ENCODE measurements at regions not wholly inside any gene's neighbourhood (a gene's known extent, or its start where the extent isn't known, plus 50 kb on each side); places are given as distances from the start of the nearest gene placed in this dataset.

DNA sequence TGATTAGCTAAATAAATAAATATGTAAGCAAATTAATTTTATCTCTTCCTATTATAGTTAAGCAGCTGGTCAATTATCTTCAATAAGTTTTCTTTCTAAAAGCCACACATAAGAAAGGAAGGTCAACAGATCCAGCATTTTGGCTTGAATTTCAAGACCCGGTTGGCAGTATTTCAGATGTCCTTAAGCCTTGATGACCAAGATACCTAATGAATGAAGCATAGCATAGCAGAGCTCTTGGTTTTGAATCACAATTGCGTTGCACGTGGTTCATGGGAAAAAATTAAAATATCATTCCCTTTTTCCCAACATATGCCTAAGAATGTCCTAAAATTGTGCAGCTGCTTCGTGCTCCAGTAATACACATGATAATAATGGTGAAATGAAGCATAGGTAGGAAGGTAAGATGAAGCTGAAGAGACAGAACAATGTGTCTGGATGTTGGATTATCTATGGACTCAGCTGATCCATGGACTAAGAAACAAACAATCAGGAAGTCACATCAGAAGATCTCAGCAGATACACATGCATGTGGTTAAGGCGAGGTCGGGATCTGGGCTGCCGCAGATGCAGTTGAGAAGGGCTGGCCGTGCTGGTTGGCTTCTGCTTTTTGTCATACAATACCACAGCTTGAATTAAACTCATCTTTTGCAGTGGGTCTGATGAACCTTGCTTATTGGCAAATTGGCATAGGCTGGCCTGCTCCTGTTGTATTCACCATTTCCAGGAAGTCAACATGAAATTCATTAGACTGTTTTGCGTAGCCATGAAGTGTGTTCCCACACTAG, 284.9 kb upstream of the RUNX1 start:
- TF ChIP-seq GATA1 (IDR thresholded peaks at IDR 0.05; ENCODE audit: low read depth, low read length) (no peak), POLR2A (IDR thresholded peaks at IDR 0.05; ENCODE audit: low read length) (no peak)
- DNase-seq = peak; percentile 12 to 46

DNA sequence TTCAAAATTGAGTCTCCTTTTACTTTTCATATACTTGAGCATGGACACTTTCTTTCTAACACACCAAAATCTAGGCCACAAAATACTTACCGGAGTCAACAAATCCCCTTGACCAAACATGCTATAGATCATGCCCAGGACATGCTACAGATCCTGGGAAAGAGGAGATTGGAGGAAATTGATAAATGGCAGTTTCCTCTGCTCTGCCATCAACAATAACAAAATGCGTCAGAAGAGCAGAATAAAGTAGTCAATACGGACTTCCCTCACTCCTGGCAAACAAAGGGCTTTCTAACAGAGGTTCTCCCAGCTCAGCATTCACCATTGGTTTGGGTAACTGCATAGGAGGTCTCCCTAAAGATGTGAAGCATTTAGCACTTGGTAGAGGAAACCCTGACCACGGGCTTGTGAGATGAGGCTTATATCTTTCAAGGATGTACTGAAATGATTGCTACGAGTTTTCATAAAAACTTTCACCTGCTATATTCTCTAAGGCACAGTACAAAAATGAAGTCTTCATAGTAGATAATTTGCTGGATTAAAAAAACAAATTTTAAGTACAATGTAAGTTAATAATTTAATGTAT, 283.8 kb upstream of the RUNX1 start:
- TF ChIP-seq POLR2A (IDR thresholded peaks at IDR 0.05; ENCODE audit: low read length) (no peak), GATA1 (IDR thresholded peaks at IDR 0.05; ENCODE audit: low read depth, low read length) (no peak)
- no peak for DNase-seq

DNA sequence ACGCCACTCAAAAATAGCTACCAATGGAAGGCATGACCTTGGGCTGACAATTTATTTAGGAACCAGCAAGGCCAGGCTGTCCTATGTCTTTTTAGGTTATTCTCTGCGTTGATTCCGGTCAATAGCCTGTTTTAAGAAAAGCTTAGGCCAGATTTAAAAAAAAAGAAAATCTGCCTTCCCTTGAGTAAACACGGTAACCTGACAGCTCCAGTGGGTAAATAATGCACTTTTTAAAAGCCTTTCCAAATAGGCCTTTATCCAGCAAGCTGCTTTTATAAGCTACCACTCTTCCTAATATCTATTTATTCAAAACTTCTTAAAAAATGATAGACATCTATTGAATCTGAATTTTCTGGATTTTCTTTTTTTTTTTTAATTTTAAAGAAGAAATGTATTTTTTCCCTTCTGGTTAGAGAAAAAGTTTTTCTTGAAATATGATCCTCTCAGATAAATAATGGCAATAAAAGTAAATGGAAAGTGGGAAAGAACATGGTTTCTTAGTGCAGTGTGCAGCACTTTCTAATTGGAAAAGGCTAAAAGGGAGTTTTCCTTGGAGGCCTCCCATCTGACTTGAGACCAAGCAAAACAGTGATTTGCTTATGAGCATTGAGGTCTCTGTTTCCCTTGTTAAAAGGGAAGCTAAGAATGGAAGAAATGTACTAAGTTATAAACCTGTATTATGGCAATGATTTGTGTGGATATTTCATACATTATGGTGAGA, 281.0 kb upstream of the RUNX1 start:
- DNase-seq = no peak
- TF ChIP-seq GATA1 (IDR thresholded peaks at IDR 0.05; ENCODE audit: low read depth, low read length) = no peak
- no peak for TF ChIP-seq POLR2A (IDR thresholded peaks at IDR 0.05; ENCODE audit: low read length)

DNA sequence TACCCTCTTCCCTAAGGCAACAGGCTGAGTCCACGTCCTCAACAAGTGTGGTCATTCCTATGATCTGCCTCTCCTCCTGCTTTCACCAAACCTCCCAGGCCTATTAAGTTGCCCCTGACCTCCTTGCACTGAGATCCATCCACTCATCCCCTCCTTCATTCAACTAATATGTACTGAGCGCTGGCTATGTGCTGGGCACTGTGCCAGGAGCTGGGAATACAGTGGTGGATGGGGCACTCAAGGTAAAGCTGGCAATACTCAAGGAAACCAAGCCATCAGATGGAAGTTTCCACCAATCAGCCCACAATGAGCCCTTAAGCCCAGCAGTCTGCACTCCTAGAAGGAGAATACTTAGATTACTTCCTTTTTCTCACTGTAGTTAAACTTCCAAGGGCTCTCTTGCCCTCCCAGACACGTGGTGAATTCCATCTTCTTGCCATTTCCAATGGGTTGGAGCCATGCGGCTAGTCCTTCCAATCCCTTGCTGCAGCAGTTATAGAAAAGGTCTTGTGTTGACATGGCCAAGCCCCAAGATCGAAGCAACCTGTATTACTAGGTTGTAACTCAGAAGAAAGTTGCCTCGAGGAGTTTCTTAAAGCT, 279.9 kb upstream of the RUNX1 start:
- no peak for DNase-seq
- TF ChIP-seq GATA1 (IDR thresholded peaks at IDR 0.05; ENCODE audit: low read depth, low read length) = no peak

DNA sequence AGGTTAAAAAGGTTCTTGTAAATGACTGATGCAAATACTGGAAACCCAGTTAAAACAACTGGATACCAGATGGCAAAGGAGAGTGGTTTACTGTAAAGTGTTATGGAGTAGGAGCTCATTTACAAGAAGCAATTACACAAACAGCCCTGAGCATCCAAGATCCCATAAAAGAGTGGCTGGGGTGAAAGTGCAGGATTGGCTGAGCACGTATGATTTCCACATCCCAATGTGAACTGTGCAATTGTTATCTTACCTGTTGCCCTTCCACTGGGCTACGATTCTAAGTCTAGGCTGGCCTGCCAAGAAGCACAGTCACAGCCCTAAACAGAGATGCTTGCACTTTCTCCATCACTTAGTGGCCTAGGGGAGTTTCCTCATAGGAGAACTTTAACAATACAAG, 277.6 kb upstream of the RUNX1 start:
- TF ChIP-seq GATA1 (IDR thresholded peaks at IDR 0.05; ENCODE audit: low read depth, low read length) (no peak), POLR2A (IDR thresholded peaks at IDR 0.05; ENCODE audit: low read length) (no peak)
- DNase-seq = no peak

DNA sequence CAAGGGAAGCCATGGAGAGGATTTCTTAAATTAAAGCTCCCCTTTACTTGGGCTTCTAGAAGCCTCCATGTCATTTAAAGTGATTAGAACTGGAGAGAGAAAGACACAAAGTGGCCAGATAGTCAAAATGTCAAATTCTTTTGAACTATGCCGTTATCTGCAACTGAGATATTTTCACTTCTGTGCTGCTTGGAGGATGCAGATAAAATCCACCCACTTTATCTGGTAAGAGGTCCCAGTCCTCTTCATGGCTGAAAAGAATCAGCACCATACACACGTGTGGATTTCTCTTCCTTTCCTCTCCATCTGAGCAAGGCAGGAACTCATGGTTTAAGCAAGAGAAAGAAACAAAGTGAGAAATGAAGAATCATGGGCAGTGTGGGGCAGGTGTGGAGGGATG, 276.9 kb upstream of the RUNX1 start:
- peak; percentile 24 to 68 for DNase-seq
- no peak for TF ChIP-seq POLR2A (IDR thresholded peaks at IDR 0.05; ENCODE audit: low read length)

DNA sequence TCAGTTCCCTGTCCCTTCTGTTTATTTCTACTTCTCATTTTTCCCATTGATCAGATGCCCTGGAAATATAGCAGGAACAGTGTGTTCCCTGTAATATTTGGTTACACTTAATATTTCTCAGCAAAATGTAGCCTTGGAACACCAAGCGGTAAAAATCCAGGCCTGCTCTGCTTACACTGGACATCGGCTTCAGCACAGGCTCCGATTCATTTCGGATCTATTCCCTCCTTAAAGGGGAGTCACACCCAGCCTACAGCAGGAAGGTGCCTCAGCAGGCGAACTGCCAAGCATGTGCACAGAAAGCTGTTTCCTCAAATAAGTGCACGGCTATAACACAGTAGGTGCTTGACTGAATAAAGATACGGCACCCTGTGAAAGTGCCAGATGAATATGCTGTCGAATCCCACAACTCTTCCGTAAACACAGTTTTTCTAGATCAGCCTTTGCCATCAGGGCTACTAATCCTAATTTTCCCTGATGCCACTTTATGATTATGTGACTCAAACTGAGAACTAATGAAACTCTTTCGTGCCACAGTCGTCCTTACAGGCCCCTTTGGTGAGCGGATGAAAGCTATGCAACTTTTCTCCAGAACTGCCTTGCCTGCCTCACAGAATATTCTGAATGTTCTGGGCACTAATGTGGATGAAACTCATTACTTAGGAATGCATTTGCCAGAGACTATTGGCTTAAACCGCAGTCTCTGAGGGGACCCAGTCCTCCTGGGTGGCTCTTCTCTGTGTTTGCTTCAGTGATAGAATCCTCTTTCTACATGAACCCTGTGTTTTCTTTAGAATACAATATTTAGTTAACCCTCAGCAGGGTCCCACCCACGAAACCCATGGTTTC, 275.5 kb upstream of the RUNX1 start:
- no peak for DNase-seq
- TF ChIP-seq GATA1 (IDR thresholded peaks at IDR 0.05; ENCODE audit: low read depth, low read length) (no peak), POLR2A (IDR thresholded peaks at IDR 0.05; ENCODE audit: low read length) (no peak)

DNA sequence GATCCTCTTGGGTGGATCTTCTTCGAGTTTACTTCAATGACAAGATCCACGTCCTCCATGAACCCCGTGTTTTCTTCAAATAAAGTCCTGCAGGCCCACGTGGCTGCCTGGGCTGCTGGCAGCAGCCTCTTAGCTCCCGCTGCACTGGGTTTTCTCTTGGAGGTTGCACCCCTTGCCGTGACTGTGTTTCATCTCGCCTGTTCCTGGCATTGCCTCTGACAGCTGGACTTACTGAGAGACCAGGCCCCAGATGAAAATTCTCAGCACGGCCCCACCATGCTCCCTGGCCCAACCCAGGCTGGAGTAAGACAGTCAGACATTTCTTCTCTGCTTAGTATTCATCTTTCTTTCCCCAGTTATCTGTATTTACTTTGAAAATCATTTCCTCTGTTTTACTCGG, 274.8 kb upstream of the RUNX1 start:
- no peak for TF ChIP-seq GATA1 (IDR thresholded peaks at IDR 0.05; ENCODE audit: low read depth, low read length)
- TF ChIP-seq POLR2A (IDR thresholded peaks at IDR 0.05; ENCODE audit: low read length) = no peak
- DNase-seq = no peak

DNA sequence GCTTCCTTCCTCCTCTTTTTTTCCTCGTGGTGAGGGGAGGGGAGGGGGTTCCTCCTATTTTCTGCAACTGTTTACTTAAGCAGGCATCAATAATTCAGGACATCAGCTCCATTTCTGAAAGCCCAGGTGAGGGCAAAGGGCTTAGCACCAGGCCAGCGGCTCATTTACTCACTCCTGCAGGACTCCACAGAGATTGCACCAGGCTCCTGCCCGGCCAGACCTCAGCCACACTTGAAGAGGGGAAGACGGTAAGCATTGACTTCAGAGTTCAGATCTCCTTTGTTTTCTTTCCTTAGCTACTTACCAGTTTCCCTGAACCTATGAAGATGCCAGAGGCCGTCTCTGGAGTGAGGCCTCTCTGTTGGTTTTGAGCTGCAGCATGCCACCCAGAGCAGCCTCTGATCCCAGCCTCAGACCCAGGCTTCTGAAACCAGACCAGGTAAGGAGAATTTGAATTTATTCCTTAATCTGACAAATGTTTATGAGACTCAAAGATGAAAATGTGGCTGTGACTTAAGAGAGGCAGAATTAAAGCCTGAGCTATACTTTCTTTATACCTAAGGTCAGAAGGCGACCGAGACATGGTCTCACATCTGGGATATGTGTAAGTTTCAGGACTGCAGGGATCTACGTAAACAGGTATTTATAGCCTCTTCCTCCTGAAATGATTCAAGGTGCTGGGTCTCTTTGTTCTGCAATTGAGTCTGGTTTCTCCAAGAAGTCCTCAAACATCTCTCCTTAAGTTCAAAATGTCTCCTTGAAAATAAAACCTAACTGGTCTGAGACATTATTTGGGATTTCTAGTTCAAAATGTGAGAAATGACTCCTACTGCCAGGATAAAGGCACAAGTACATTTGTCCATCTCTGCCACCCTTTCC, 272.5 kb upstream of the RUNX1 start:
- TF ChIP-seq GATA1 (IDR thresholded peaks at IDR 0.05; ENCODE audit: low read depth, low read length) (no peak), POLR2A (IDR thresholded peaks at IDR 0.05; ENCODE audit: low read length) (no peak)
- no peak for DNase-seq

DNA sequence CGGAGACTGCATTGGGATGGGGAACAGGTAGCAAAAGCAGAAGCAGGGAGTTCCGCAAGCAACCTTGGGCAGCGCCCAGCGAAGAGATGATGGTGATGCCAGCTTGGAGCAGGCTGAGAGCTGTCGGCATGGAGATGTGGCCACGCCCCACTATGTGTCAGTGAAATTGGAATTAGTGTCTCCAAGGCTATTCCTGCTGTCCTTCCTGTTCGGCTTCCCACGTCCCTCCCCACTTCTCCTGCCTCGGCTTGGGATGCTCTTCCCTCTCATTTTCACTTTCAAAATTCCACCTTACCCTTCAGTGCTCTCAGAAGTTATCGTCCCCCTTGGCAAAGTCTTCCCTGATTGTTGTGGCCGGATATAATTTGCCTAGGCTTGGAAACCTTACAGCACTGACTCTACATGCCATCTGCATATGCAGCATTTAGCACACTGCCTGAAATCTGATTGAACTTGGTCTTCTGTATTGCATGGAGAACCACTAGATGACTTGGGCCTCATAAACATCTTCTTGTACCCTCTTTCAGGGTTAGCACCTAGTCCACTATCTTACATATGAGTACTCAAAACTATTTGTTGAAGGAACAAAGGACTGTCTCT, 270.7 kb upstream of the RUNX1 start:
- TF ChIP-seq POLR2A (IDR thresholded peaks at IDR 0.05; ENCODE audit: low read length) (no peak), GATA1 (IDR thresholded peaks at IDR 0.05; ENCODE audit: low read depth, low read length) (no peak)

DNA sequence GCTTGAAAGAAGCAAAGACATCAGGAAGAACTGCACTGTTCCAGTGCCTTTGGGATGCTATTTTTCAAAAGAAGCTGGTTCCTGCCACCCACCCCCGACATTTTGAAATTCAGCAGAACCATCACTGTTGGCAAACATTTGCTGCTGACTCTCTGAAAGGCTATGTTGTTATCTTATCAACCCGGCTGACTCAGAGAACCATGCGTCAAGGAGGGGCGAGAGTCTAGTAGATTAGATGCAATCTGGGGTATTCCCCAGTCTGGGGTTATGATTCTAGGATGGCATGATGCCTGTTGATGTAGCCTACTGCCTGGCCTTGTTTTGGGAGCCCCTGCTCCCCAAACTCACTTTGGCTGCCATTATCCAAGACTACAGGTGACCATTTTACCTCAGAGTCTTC, 267.8 kb upstream of the RUNX1 start:
- TF ChIP-seq GATA1 (IDR thresholded peaks at IDR 0.05; ENCODE audit: low read depth, low read length) (no peak), POLR2A (IDR thresholded peaks at IDR 0.05; ENCODE audit: low read length) (no peak)
- DNase-seq = peak; percentile 16 to 70

More for the DNA sequence above, 270.7 kb upstream of the RUNX1 start:
- no peak for DNase-seq

DNA sequence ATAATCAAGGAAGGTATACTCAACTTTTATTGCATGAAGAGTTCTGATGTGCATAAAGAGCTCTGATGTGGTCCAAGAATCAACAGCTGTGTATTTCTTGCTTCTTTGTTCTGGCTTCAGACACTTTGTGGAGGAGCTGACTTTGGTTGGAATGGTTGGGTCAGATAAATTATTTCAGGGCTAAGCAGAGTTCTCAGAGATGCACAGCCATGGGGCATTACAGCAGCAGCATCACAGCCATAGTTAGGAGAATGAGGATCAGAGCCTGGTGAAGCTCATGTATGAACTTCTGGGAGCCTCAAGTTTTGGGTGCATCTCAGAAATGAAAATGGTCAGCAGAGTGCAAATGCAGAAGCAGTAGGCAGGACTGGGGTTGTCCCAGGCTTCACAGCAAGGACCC, 267.4 kb upstream of the RUNX1 start:
- no peak for DNase-seq
- TF ChIP-seq POLR2A (IDR thresholded peaks at IDR 0.05; ENCODE audit: low read length) = no peak
- TF ChIP-seq GATA1 (IDR thresholded peaks at IDR 0.05; ENCODE audit: low read depth, low read length) = no peak

Measured in erythroblast (primary cell).